ENCODE measurements at regions not wholly inside any gene's neighbourhood (a gene's known extent, or its start where the extent isn't known, plus 50 kb on each side); places are given as distances from the start of the nearest gene placed in this dataset.
"Not testable (repeated sequence)": the region's sequence is repeated elsewhere in the genome, so short reads cannot be mapped to it uniquely, and the experiment has no call there.

GRCh38 chr5:105088102-105088501, 1525.5 kb upstream of the NUDT12 start:
- intact Hi-C loops (cut with DNase I): no loop called here
- TF ChIP-seq CTCF (IDR thresholded peaks at IDR 0.05) (no peak), POLR2AphosphoS5 (IDR thresholded peaks at IDR 0.05) (no peak), POLR2A (IDR thresholded peaks at IDR 0.05) (no peak)
- 53% methylated on average over 3 of the region's 3 CpGs for WGBS

GRCh38 chr5:105057893-105058292, 1495.3 kb upstream of the NUDT12 start:
- Histone ChIP-seq H3K27ac (no peak overlapping the region), H3K36me3 (no peaks in the 10 kb centered on the region), H3K4me3 (no peak overlapping the region), H3K27me3 (replicated peaks; ENCODE audit: insufficient read depth) (no peaks in the 10 kb centered on the region), H3K4me1 (replicated peaks) (no peaks in the 10 kb centered on the region), H3K9me3 (no peaks in the 10 kb centered on the region)
- TF ChIP-seq POLR2AphosphoS5 (IDR thresholded peaks at IDR 0.05): no peak
- TF ChIP-seq POLR2A (IDR thresholded peaks at IDR 0.05): no peak
- TF ChIP-seq CTCF (IDR thresholded peaks at IDR 0.05): no peak
- 88% methylated on average over 1 of the region's 1 CpG for WGBS
- DNase-seq (ENCODE audit: low spot score): no peak
- intact Hi-C loops (cut with DNase I): no loop called here

More at GRCh38 chr5:105088102-105088501, 1525.5 kb upstream of the NUDT12 start:
- Histone ChIP-seq H3K4me1 (replicated peaks) (no peaks in the 10 kb centered on the region), H3K36me3 (no peaks in the 10 kb centered on the region), H3K27me3 (replicated peaks; ENCODE audit: insufficient read depth) (no peaks in the 10 kb centered on the region), H3K9me3 (no peaks in the 10 kb centered on the region), H3K4me3 (no peak overlapping the region), H3K27ac (no peak overlapping the region)
- DNase-seq (ENCODE audit: low spot score): no peak

DNA sequence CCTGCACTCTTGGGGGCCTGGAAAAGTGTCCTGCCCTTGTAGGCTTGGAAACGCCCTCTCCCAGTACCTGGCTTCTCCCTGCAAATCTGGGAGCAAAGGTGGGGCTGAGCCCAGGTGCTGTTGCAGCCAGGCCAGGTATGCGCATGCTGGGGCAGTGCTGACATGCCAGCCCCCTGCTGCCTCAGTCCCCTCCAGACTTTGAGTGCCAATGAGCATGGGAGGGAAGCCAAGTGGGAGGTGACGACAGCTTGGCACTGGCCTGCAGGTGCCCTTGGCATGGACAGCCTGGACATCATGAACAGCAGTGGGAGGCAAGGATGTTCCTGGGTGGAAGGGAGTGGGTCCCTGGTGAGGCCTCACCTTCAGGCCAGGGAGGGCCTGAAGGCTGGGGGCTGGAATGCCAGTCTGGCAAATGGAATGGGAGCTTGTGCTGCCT, 1494.4 kb upstream of the NUDT12 start:
- no peak overlapping the region for H3K27ac ChIP-seq
- H3K27me3 ChIP-seq (replicated peaks; ENCODE audit: insufficient read depth): no peaks in the 10 kb centered on the region
- WGBS: 100% methylated on average over 3 of the region's 3 CpGs

GRCh38 chr5:105054406-105054805, 1491.8 kb upstream of the NUDT12 start:
- DNase-seq (ENCODE audit: low spot score): no peak
- Histone ChIP-seq H3K9me3 (no peaks in the 10 kb centered on the region), H3K4me1 (replicated peaks) (no peaks in the 10 kb centered on the region), H3K27me3 (replicated peaks; ENCODE audit: insufficient read depth) (no peaks in the 10 kb centered on the region), H3K36me3 (no peaks in the 10 kb centered on the region), H3K27ac (no peak overlapping the region), H3K4me3 (no peak overlapping the region)
- TF ChIP-seq POLR2A (IDR thresholded peaks at IDR 0.05) (no peak), CTCF (IDR thresholded peaks at IDR 0.05) (no peak), POLR2AphosphoS5 (IDR thresholded peaks at IDR 0.05) (no peak)
- intact Hi-C loops (cut with DNase I): no loop called here
- WGBS: 44% methylated on average over 2 of the region's 2 CpGs

More for the DNA sequence above, 1494.4 kb upstream of the NUDT12 start:
- DNase-seq (ENCODE audit: low spot score): no peak
- H3K36me3 ChIP-seq: no peaks in the 10 kb centered on the region
- no peak for TF ChIP-seq POLR2A (IDR thresholded peaks at IDR 0.05)
- H3K4me3 ChIP-seq: no peak overlapping the region
- no peaks in the 10 kb centered on the region for H3K4me1 ChIP-seq (replicated peaks)
- no peaks in the 10 kb centered on the region for H3K9me3 ChIP-seq
- intact Hi-C loops (cut with DNase I): no loop called here

DNA sequence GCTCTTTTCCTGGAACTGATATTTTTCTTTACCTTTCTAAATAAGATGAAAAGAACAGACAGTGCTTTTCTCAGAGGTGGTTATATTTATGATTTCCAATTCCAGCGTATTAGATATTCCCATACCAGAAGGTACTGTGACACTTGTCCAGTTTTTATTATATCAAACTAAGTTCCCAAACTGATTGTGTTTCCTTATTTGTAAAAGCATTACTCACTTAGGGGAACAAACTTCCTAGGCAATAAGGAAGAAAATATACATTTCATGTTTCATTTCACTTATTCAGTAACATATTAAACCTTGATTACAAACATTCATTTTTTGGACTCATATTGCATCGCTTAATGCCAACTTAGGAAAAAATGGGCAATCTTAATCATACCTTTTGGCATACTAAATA, 1480.0 kb upstream of the NUDT12 start:
- Histone ChIP-seq H3K27ac (no peak overlapping the region), H3K36me3 (no peaks in the 10 kb centered on the region), H3K27me3 (replicated peaks; ENCODE audit: insufficient read depth) (no peaks in the 10 kb centered on the region), H3K9me3 (no peaks in the 10 kb centered on the region), H3K4me1 (replicated peaks) (no peaks in the 10 kb centered on the region), H3K4me3 (no peak overlapping the region)
- TF ChIP-seq POLR2AphosphoS5 (IDR thresholded peaks at IDR 0.05) (no peak), POLR2A (IDR thresholded peaks at IDR 0.05) (no peak), CTCF (IDR thresholded peaks at IDR 0.05) (no peak)
- intact Hi-C loops (cut with DNase I): no loop called here
- no peak for DNase-seq (ENCODE audit: low spot score)
- WGBS: 86% methylated on average over 2 of the region's 2 CpGs

GRCh38 chr5:105036814-105037213, 1474.2 kb upstream of the NUDT12 start:
- H3K27me3 ChIP-seq (replicated peaks; ENCODE audit: insufficient read depth); H3K9me3 ChIP-seq; H3K4me1 ChIP-seq (replicated peaks); H3K36me3 ChIP-seq; H3K27ac ChIP-seq; intact Hi-C loops (cut with DNase I); DNase-seq (ENCODE audit: low spot score); H3K4me3 ChIP-seq: not testable (repeated sequence)
- WGBS: 95% methylated on average over 3 of the region's 3 CpGs
